ENCODE measurements at regions not wholly inside any gene's neighbourhood (a gene's known extent, or its start where the extent isn't known, plus 50 kb on each side); places are given as distances from the start of the nearest gene placed in this dataset.

- no peak overlapping the region for H3K4me3 ChIP-seq
- DNase-seq (ENCODE audit: low spot score) = no peak
- H3K27ac ChIP-seq = no peak overlapping the region
- no peak for TF ChIP-seq CTCF (IDR thresholded peaks at IDR 0.05)
Measured at GRCh38 chr11:36822829-36823228, 224.8 kb upstream of the RAG2 start.

GRCh38 chr11:36818410-36818809 is 220.4 kb upstream of the RAG2 start:
- no peak for TF ChIP-seq CTCF (IDR thresholded peaks at IDR 0.05)
- H3K27ac ChIP-seq = no peak overlapping the region
- no peak for DNase-seq (ENCODE audit: low spot score)
- no peak overlapping the region for H3K4me3 ChIP-seq

GRCh38 chr11:36817336-36817965 is 219.4 kb upstream of the RAG2 start:
- DNase-seq (ENCODE audit: low spot score) = no peak
- Histone ChIP-seq H3K27ac (no peak overlapping the region), H3K4me3 (no peak overlapping the region)
- TF ChIP-seq CTCF (IDR thresholded peaks at IDR 0.05) = no peak

GRCh38 chr11:36809303-36809702 is 211.3 kb upstream of the RAG2 start:
- Histone ChIP-seq H3K4me3 (no peak overlapping the region), H3K27ac (no peak overlapping the region)
- no peak for TF ChIP-seq CTCF (IDR thresholded peaks at IDR 0.05)
- no peak for DNase-seq (ENCODE audit: low spot score)

GRCh38 chr11:36807871-36808270 is 209.8 kb upstream of the RAG2 start:
- no peak for DNase-seq (ENCODE audit: low spot score)
- Histone ChIP-seq H3K4me3 (no peak overlapping the region), H3K27ac (no peak overlapping the region)
- no peak for TF ChIP-seq CTCF (IDR thresholded peaks at IDR 0.05)

- no peak for DNase-seq (ENCODE audit: low spot score)
- Histone ChIP-seq H3K27ac (no peak overlapping the region), H3K4me3 (no peak overlapping the region)
- no peak for TF ChIP-seq CTCF (IDR thresholded peaks at IDR 0.05)
Measured at GRCh38 chr11:36803084-36803483, 205.0 kb upstream of the RAG2 start.

Data from coronary artery (tissue), 2 donors.